ENCODE measurements at regions not wholly inside any gene's neighbourhood (a gene's known extent, or its start where the extent isn't known, plus 50 kb on each side); places are given as distances from the start of the nearest gene placed in this dataset.

DNA sequence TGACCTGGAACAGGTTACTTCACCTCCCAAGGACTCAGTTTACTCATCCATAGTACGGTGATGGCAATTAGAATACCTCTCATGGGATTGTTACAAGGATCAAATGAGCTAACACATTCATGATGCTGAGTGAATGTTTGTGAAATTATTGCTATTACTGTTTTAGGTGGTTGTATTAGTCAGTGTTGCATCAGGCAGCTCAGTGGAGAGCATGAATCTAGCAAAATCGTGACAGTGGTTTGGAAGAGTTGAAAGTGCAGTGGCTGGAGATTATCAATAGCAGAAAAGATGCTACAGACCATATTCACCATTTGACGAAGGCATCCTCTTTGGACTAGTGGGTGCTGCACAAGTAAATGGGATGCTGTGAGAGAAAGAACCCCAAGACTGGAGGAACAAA, 50.4 kb upstream of the CTNNBL1 start:
- Histone ChIP-seq H3K36me3 (no peaks in the 10 kb centered on the region), H3K4me1 (no peaks in the 10 kb centered on the region), H3K4me3 (no peak overlapping the region), H3K9me3 (no peaks in the 10 kb centered on the region), H3K27ac (no peak overlapping the region), H3K27me3 (no peaks in the 10 kb centered on the region)
- intact Hi-C loops (cut with DNase I): no loop called here
- TF ChIP-seq POLR2AphosphoS5 (IDR thresholded peaks at IDR 0.05; ENCODE audit: insufficient read depth in 1 of 2, low read depth in 1 of 2): no peak
- TF ChIP-seq, protein P1, sequence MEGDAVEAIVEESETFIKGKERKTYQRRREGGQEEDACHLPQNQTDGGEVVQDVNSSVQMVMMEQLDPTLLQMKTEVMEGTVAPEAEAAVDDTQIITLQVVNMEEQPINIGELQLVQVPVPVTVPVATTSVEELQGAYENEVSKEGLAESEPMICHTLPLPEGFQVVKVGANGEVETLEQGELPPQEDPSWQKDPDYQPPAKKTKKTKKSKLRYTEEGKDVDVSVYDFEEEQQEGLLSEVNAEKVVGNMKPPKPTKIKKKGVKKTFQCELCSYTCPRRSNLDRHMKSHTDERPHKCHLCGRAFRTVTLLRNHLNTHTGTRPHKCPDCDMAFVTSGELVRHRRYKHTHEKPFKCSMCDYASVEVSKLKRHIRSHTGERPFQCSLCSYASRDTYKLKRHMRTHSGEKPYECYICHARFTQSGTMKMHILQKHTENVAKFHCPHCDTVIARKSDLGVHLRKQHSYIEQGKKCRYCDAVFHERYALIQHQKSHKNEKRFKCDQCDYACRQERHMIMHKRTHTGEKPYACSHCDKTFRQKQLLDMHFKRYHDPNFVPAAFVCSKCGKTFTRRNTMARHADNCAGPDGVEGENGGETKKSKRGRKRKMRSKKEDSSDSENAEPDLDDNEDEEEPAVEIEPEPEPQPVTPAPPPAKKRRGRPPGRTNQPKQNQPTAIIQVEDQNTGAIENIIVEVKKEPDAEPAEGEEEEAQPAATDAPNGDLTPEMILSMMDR (IDR thresholded peaks at IDR 0.05): no peak
- TF ChIP-seq POLR2A (IDR thresholded peaks at IDR 0.05): no peak
- DNase-seq (ENCODE audit: extremely low spot score in 2 of 2): no peak

DNA sequence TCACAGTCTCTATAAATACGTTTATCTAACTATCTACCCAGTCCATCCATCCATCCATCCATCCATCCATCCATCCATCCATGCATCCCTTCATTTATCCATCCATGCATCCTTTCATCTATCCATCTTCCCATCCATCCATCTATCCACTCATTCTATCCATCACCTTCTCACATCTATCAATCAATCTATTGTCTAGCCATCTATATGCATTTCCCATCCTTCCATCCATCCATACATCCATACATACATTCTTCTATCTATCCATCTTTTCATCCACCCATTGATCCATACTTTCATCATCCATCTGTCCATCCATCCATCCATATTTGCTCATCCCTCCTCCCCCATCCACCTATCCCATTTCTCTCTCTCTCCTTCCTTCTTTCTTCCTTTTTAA, 51.6 kb upstream of the CTNNBL1 start:
- H3K36me3 ChIP-seq: no peaks in the 10 kb centered on the region
- intact Hi-C loops (cut with DNase I): no loop called here
- no peaks in the 10 kb centered on the region for H3K9me3 ChIP-seq
- no peak overlapping the region for H3K27ac ChIP-seq
- TF ChIP-seq, protein P1 (IDR thresholded peaks at IDR 0.05): no peak
- TF ChIP-seq POLR2AphosphoS5 (IDR thresholded peaks at IDR 0.05; ENCODE audit: insufficient read depth in 1 of 2, low read depth in 1 of 2): no peak
- TF ChIP-seq POLR2A (IDR thresholded peaks at IDR 0.05): no peak
- DNase-seq (ENCODE audit: extremely low spot score in 2 of 2): no peak
- H3K4me1 ChIP-seq: no peaks in the 10 kb centered on the region
- H3K27me3 ChIP-seq: no peaks in the 10 kb centered on the region
- no peak overlapping the region for H3K4me3 ChIP-seq

DNA sequence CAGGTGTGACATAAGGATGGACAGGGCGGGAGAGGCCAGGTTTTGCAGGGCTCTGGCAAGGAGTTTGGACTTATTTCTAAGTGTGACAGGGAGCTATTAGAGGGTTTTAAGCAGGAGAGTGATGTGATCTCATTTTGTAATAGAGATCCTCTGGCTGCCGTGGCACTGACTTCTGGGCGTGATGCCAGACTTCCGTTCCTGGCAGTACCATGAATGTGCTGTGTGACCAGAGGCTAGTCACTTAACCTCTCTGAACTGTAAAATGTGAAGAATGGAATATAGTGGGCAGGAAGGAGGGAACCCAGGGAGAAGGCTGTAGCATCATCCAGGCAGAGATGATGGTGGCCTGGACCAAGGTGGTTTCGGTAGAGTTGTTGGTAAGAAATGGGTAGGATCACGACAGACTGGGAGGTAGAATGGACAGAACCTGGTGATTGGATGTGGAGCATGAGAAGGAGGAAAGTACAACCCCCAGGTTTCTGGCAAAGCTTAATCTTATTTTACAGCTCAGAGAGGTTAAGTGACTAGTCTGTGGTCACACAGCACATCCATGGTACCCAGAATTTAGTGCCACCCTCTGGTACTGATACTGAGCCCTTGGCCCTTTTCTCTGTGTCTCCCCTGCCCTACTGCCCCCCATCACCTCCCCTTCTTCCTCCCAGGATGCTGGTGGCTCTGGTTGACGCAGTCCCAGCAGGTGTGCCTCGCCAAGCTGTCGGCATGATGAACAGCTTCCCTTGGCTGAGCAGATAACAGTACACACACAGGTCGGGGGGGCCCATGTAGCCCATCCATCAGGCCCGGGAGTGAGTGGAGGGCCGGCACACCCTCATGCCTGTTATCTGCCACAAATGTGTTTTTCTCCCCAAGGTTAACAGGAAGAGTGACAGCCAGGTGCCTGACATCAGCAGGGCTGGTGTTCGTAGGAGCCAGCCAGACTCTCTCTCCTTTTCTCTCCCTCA, 52.9 kb upstream of the CTNNBL1 start:
- no peaks in the 10 kb centered on the region for H3K4me1 ChIP-seq
- H3K27me3 ChIP-seq: no peaks in the 10 kb centered on the region
- DNase-seq (ENCODE audit: extremely low spot score in 2 of 2): no peak
- no peak overlapping the region for H3K4me3 ChIP-seq
- TF ChIP-seq, protein P1 (IDR thresholded peaks at IDR 0.05): no peak
- TF ChIP-seq POLR2A (IDR thresholded peaks at IDR 0.05) (no peak), POLR2AphosphoS5 (IDR thresholded peaks at IDR 0.05; ENCODE audit: insufficient read depth in 1 of 2, low read depth in 1 of 2) (no peak)
- H3K27ac ChIP-seq: no peak overlapping the region
- no peaks in the 10 kb centered on the region for H3K36me3 ChIP-seq
- no peaks in the 10 kb centered on the region for H3K9me3 ChIP-seq
- intact Hi-C loops (cut with DNase I): no loop called here

DNA sequence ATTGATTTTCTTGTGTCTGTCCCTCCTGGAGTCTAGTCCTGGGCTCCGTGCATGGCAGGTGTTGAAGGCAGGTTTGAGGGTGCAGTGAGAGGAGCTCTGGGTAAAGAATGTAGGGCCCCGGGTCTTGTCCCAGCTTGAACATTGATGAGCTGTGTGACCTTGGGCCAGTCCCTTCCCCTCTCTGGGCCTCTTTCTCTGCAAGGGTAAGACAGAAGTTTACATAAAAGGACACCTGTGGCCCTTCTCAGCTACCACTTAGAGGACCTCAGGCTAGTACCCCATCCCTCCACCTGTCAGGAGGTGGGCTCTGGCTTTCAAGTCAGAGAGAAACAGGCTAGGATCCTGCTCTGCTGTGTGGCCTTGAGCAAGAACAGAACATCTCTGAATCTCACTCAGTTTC, 55.3 kb upstream of the CTNNBL1 start:
- no peak for DNase-seq (ENCODE audit: extremely low spot score in 2 of 2)
- Histone ChIP-seq H3K4me3 (no peak overlapping the region), H3K27me3 (no peaks in the 10 kb centered on the region), H3K4me1 (no peaks in the 10 kb centered on the region), H3K9me3 (no peaks in the 10 kb centered on the region), H3K27ac (no peak overlapping the region), H3K36me3 (no peaks in the 10 kb centered on the region)
- intact Hi-C loops (cut with DNase I): no loop called here
- TF ChIP-seq, protein P1 (IDR thresholded peaks at IDR 0.05): no peak
- TF ChIP-seq POLR2A (IDR thresholded peaks at IDR 0.05) (no peak), POLR2AphosphoS5 (IDR thresholded peaks at IDR 0.05; ENCODE audit: insufficient read depth in 1 of 2, low read depth in 1 of 2) (no peak)

DNA sequence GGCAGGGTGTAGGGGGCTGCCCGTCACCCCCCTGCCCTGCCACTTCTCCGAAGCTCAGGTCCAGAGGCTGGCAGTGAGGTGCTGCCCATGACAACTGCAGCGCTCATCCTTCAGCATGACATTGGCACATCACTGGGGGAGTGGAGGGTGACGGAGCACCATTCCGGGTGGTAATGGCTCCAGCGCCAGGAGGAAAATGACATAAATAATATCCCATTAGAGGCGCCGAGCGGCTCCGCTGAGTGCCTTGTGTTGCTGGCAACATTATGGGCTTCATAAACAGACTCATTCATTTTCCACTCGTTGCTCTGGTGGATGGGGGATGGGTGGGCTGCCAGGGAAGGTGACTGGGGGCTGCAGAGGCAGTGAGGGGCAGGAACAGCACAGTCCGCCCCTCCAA, 56.9 kb upstream of the CTNNBL1 start:
- intact Hi-C loops (cut with DNase I): no loop called here
- no peaks in the 10 kb centered on the region for H3K36me3 ChIP-seq
- DNase-seq (ENCODE audit: extremely low spot score in 2 of 2): no peak
- H3K27me3 ChIP-seq: no peaks in the 10 kb centered on the region
- TF ChIP-seq, protein P1 (IDR thresholded peaks at IDR 0.05): no peak
- TF ChIP-seq POLR2A (IDR thresholded peaks at IDR 0.05): no peak
- TF ChIP-seq POLR2AphosphoS5 (IDR thresholded peaks at IDR 0.05; ENCODE audit: insufficient read depth in 1 of 2, low read depth in 1 of 2): no peak
- H3K9me3 ChIP-seq: no peaks in the 10 kb centered on the region
- H3K4me1 ChIP-seq: no peaks in the 10 kb centered on the region
- no peak overlapping the region for H3K27ac ChIP-seq
- no peak overlapping the region for H3K4me3 ChIP-seq
